G401 (cell line): ENCODE measurements at regions not wholly inside any gene's neighbourhood (a gene's known extent, or its start where the extent isn't known, plus 50 kb on each side); places are given as distances from the start of the nearest gene placed in this dataset.

Experiments
- DNase-seq: peaks from one replicate; pipeline ENCODE4 v3.0.0-alpha.2; 2015; ENCODE audit warnings: low spot score
- in situ Hi-C: cut with HindIII; loops from 2 replicates; pipeline ENCODE4 v1.10.0; 2016; ENCODE audit warnings: low sequenced_read_pairs, mixed read lengths

- in situ Hi-C loops = no loop called here
These were observed 710.2 kb downstream of the BRD1 start for GRCh38 chr22:49117486-49117885.

GRCh38 chr22:49116486-49117120 lies 711.1 kb downstream of the BRD1 start:
- in situ Hi-C loops = no loop called here
- no peak for DNase-seq

More at GRCh38 chr22:49117486-49117885, 710.2 kb downstream of the BRD1 start:
- DNase-seq = no peak

GRCh38 chr22:49116021-49116420 lies 711.7 kb downstream of the BRD1 start:
- in situ Hi-C loops = no loop called here
- DNase-seq = no peak

GRCh38 chr22:49115197-49115596 lies 712.5 kb downstream of the BRD1 start:
- in situ Hi-C loops = no loop called here
- no peak for DNase-seq

GRCh38 chr22:49113758-49114157 lies 713.9 kb downstream of the BRD1 start:
- in situ Hi-C loops = no loop called here
- no peak for DNase-seq

DNA sequence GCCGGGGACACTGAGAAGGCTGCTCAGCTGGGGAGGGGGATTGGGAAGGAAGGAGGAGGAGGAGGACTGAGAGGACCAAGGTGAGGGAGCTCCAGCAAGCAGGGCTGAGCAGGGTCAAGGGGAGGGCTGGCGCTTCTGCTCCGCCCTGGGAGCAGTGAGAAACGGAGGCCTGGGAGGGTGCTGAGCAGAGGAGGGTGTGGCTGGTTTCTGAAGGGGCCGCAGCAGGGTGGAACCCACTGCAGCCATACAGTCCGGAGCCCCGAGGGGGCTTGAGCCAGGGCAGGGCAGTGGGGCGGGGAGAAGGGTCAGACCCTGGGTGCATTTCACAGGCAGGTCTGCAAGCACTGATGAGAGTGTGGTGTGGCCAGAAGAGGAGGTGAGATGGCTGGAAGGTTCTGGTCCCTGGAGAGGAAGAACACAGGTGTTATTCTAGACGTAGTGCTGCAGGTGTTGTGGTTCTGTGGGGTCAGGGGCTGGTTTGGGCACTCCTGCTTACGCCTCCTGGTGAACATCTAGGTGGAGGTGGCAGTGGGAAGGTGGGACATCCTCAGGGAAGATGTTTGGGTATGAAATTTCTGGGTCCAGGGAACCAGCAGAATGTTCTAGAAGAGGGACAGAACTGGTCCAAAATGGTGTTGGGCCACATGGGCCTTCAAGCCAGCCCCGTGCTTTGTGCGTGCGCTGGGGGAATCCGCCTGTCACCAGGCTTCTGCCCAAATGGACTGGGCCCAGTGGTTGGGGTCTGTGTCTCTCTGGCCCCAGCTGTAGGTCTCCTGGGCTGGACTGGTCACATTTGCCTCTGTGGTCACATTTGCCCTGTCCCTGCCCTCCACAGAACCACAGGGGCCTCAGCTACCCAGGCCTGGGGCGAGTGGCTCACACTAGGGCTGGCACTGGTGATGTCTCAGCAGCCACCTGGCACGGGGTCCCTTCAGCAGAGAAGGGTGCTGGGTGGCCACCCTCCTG lies 714.7 kb downstream of the BRD1 start:
- in situ Hi-C loops = no loop called here
- no peak for DNase-seq

DNA sequence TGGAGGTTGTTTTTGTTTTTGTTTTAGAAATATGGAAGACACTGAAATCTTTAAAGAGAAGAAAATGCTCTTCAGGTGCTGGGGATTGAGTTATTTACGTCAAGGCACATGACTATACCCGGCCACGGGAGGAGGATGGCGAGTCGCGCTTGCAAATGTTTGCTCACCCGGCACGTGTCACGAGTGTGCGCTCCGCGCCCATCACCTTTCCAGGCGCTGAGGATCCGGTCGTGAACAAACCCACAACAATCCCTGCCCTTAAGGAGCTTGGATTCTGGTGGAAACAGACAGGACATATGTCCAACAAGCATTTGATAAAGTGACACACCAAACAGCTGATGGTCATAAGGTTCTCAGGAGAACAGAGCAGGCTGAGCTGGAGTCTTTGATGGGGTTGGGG lies 715.5 kb downstream of the BRD1 start:
- in situ Hi-C loops = no loop called here
- no peak for DNase-seq

- in situ Hi-C loops = no loop called here
- no peak for DNase-seq
These were observed 716.6 kb downstream of the BRD1 start for GRCh38 chr22:49111085-49111484.

DNA sequence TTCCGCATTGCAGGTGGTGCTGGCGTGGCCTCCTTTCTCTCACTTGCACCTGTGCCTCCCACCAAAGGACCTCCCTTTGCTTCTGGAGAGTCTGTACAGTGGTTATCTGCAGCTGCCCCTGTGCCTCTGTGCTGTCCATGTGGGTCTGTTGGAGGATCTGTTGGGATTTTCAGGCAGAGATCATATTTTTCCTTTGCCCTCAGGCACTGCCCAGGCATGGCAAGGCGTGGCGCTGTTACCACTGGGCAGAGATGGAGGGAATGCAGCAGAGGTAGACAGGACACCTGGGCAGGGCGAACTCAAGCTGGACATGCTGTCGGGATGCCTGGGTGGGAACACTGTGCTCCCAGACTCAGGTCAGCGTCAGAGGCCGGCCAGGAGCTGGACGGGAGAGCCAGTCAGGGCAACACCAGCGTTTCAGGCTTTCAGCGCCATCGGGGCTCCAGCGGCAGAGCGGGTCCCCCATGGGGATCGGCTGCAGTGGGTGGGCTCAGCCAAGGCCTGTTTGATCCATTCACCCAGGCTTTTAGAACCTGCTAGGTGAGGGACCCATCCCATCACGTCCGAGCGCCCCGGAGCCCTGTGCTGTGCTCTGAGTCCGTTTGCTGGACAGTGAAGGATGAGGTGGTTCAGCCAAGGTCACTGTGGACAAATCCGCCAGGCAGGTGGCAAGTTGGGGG lies 718.9 kb downstream of the BRD1 start:
- no peak for DNase-seq
- in situ Hi-C loops = no loop called here

GRCh38 chr22:49107961-49108530 lies 719.6 kb downstream of the BRD1 start:
- no peak for DNase-seq
- in situ Hi-C loops = no loop called here

GRCh38 chr22:49107561-49107960 lies 720.1 kb downstream of the BRD1 start:
- DNase-seq = no peak
- in situ Hi-C loops = no loop called here

DNA sequence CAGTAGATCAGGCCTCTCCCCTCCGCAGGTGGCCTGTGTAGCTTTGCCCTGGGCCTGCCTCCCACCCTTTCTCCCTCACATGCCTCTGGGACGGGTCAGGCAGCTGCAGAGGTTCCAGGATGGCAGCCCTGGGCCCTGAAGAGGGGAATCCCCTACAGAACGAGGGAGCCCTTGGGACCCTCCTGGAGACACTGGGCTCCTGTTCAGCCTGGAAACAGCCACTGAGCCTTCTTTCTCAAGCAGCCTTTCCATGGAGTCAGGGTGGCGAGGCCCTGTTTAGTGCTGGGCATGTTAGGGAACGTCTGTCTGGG lies 720.9 kb downstream of the BRD1 start:
- in situ Hi-C loops = no loop called here
- no peak for DNase-seq

- in situ Hi-C loops = no loop called here
- no peak for DNase-seq
These were observed 721.4 kb downstream of the BRD1 start for GRCh38 chr22:49106096-49106841.

DNA sequence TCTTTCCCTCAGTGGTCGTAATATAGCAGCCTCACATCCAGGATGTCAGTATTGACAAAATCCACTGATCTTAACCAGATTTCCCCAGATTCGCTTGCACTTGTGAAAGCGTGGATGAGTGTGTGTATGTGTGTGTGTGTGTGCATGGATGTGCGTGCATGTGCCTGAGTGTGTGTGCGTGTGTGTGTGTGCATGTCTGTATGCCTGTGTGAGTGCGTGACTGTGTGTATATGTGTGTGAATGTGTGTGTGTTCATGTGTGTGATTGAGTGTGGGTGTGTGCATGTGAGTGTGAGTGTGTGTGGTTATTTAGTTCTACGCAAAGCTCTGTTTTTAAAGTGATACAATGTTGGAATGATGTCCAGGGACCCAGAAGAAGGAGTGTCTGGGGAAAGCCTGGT lies 723.2 kb downstream of the BRD1 start:
- DNase-seq = no peak
- in situ Hi-C loops = no loop called here

GRCh38 chr22:49103314-49104059 lies 724.2 kb downstream of the BRD1 start:
- DNase-seq = no peak

DNA sequence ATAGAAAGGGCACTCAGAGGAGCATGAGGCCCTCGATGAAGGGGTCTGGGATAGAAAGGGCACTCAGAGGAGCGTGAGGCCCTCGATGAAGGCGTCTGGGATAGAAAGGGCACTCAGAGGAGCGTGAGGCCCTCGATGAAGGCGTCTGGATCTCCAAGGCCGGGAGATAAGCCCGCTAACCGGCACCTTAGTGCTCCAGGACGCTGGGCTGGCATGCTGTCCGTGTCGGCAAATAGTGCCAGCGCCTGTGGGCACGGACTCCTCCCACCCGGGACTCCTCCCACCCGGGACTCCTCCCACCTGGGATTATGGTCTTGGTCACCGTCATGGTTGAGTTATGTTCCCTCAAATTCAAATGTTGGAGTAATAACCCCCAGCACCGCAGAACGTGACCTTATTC lies 725.3 kb downstream of the BRD1 start:
- DNase-seq = no peak

More at GRCh38 chr22:49103314-49104059, 724.2 kb downstream of the BRD1 start:
- in situ Hi-C loops = no loop called here

DNA sequence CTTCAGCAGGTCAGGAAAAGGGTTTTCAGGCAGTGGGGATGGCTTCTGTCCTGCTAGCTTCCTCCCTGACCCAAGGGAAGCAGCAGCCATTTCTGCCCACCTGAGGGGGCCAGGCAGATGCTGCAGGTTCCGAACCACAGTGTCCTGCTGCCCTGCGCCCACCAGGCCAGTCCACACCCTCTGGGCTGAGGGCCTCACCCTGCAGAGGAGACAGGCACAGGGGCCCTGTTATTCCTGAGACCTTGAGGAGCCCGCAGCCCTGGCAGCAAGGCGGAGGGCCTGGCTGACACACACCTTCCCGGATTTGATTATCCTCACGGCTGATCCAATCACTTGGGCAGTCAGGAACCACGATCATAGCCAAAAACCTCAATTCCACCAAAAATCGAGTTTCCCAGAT lies 725.8 kb downstream of the BRD1 start:
- in situ Hi-C loops = no loop called here
- DNase-seq = no peak

More for the DNA sequence above, 725.3 kb downstream of the BRD1 start:
- in situ Hi-C loops = no loop called here

DNA sequence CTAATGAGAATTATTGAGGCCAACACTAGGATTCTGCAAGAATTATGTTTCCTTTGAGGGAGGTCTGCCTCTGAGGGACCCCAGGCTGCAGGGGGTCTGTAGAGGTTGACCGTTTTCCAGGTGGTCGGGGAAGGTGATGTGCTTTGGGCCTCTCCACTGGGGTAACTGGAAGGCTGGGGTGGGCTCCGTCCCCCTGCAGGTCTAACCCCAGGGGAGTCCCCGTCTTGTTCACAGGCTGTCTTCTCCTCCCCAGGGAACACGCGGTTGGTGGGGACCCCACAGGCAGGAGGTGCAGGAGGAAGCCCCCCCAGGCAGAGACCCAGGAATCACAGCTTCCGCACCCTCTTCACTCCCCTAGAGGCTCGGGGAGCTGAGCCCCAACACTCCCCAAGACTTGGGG lies 726.4 kb downstream of the BRD1 start:
- in situ Hi-C loops = no loop called here
- DNase-seq = no peak

- no peak for DNase-seq
- in situ Hi-C loops = no loop called here
These were observed 726.9 kb downstream of the BRD1 start for GRCh38 chr22:49100773-49101172.
